GM18519 (cell line): ENCODE measurements at regions not wholly inside any gene's neighbourhood (a gene's known extent, or its start where the extent isn't known, plus 50 kb on each side); places are given as distances from the start of the nearest gene placed in this dataset.

Experiments used
- ATAC-seq: cut with Tn5 transposase; IDR thresholded peaks from one replicate; pipeline ENCODE4 v1.9.1; 2021; ENCODE audit warnings: mild to moderate bottlenecking, moderate library complexity; ENCODE audit not compliant: unreplicated experiment, low FRiP score

DNA sequence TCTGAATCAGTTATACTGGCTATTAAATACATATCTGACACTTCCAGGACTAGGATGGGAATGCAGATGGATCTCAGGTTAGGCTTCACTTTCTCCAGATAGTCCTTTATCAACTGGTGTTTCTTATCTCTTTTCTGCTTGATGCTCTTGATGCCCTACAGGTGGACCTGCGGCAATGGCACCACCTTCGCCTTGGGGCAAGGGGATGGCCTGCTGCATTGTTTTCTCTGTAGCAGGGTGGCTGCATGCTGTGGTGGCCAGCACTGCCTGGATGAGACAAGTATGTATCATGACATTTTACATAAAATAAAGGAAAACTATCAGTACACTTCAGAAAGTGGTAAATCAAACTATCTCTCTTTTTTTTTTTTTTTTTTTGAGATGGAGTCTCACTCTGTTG is 217.7 kb upstream of the ZP4 start:
- no peak for ATAC-seq

DNA sequence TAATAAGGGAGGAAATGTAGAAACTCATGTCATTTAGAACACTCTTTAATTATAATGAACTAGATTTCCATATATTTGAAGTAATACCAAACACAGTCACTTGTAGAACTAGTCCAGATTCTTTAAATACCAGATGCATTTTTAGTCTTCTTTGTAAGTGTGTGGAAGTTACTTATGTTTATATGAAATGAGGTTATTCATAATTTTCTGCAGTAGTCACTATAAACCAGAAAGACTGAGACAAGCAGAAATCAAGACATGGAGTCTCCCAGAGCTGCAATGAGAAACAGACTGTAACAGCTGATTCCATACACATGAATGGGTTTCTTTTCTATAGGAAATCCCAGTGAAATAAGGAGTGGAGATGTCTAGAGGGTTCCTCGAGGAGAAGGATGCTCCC is 216.6 kb upstream of the ZP4 start:
- no peak for ATAC-seq

DNA sequence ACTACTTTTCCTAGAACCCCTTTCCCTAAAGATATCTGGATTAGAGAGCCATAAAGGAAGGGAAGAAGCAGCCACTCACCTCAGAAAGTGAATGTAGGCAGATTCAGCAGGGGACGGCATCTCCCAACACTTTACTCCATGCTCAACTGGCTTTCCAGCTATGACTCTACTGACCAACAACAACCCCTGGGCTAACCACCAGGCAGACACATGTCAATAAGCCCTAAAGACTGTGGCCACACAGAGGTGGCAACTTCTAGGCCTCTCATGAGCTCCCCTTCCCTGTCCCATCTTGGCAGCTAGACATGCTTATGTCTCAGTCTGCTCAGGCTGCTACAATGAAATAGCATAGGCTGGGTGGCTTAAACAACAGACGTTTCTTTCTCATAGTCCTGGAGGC is 214.0 kb upstream of the ZP4 start:
- no peak for ATAC-seq

DNA sequence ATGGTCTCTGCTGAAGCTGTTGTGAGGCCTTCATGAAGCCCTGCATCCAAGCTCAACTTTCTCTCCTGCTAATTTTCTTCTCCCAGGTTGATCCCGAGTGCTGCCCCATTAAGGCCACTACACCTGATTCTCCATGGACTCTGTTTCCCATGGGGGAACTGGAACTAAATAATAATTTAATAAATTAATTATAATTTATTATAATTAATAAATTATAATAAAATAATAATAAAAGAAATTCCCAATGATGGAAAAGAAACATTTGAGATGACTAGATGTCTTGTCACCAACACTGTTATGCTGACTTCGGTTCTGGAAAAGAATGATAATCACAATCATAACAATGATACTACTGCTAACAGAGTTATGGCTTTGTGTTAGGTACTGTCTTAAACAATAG is 211.2 kb upstream of the ZP4 start:
- no peak for ATAC-seq

DNA sequence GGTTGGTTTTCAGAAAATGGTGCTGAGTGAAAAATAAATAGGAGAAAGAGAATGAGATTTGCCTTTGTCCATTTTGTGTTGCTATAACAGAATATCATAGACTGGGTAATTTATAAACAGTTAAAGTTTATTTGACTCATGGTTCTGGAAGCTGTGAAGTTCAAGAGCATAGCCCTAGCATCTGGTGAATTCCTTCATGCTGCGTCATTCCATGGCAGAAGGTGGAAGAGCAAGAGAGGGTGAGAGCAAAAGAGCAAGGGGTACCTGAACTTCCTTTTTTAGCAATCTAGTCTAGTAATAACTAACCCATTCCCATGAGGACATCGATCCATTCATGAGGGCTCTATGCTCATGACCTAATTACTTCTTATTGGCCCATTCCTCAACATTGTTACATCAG is 209.1 kb upstream of the ZP4 start:
- no peak for ATAC-seq

DNA sequence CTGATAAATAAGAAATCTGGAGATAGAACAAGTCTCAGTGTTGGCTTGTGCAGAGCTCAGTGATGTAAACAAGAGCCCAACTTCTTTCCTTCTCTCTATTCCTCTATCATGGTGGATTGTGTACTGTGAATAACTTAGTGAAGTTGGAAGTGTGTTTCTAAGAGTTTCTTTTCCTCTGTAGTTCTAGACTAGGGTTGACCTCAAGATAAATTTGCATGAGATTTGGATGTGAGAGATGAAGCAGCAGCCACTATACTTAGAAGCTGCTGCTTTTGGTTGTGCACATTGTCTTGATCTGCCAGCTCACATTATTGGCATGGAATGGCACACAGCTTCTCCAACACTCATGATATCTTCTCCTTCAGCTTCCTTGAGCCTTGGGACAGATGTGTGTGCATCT is 198.9 kb upstream of the ZP4 start:
- ATAC-seq, result no peak

DNA sequence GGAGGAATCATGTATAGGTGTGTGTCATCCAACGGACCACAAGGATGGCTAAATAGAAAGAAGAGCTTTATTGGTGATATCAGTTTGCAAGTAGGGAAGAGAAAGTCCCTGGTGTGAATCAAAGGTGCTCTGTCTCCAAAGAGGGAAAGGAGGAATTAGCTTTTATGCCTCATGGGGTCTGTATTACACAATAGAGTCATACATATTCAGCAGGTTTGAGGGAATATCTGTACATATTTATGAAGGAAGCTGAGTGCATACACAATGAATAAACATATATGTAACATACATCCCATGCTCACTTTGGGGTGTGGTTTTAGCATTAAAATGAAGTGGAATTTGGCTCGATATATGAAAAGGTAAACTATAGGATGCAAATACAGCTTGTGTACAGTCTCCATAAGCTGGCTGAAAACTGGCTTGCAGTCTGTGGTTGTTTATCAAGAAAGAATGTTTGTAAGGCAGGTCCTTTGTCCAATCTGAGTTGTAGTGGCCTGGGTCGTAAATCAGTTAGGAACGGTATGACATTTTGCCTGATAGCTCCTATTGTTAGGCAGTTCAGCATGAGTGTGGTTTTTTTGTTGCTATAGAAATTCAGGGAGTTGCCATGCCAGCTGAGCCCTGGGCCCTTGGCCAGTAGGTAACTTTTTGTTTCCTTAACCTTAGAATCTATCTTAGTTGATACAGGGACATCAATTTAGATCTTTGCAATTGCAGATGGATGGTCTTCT is 198.0 kb upstream of the ZP4 start:
- ATAC-seq, result no peak

DNA sequence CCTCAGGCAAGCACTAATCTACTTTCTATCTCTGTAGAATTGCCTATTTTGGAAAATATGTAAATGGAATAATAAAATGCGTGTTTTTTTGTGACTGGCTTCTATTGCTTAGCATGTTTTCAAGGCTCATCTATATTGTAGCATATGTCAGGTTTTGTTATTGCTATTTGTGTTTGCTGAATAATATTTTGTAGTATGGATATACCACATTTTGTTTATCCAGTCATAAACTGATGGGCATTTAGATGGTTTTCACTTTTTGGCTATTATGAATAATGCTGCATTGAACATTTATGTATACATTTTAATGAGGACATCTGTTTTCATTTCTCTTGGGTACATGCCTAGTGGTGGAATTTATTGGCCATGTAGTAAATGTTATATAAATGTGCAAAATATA is 183.3 kb upstream of the ZP4 start:
- no peak for ATAC-seq

DNA sequence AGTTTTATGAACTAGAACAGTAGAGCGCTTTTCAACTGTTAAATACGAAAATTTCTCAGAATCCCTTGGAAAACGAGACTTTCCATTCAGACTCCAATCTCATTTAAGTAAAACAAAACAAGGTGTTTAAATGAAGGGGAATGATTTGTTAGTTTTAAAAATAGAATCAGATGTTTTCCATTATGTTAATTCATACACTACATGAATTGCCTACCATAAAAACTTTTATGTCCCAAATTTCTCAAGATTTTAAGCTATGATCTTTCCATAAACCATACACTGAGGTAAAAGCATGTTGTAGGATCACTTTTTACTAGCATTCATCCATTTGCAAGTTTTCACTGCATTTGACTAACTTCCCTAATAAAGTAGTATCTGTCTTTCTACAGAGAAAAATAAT is 180.3 kb upstream of the ZP4 start:
- no peak for ATAC-seq

DNA sequence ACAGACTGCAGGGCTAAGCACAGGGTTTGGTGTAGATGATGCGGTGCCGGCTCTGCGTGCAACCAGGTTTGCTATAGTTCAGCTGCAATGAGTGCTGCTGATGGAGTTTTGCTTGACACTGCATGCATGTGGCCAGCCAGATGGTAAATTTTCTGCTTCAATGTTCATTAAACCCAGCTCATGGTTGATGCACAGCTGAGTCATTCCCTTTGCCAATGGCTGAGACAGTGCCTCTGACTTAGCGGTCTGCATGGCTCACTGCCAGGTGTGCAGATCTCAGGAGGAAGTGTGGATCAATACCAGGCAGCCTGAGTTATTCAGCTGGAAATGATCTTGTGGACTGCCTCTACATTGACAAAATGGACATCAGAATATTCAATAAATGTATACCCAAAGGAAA is 172.7 kb upstream of the ZP4 start:
- ATAC-seq, result no peak

DNA sequence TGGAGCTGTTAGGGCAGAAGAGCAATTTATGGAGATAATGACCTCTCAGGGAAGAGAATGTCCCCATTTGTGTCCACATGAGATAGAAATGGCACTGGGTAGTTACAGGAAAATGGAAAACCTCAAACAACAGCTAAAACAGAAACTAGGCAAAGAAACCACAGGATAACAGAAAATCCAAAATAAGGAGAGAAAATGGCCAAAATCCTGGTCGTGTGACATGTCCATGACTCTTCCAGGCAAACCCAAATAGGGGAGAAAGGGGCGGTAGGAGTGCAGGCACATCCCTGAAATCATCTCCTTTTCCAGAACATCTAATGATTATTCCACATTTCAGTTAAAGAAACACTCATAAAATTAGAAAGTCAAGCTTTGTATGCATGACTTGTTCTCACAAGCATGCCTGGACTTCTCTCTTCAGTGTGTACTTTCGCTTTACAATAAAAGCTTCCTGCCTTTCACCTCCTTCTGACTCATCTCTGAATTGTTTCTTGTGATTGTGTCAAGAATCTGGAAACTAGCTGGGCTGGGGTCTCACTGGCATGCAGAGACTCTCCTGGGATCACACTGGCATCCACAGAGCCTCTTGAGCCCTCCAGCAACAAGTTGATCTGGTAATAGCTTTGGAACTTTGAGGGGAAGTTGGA is 171.4 kb upstream of the ZP4 start:
- ATAC-seq, result no peak

DNA sequence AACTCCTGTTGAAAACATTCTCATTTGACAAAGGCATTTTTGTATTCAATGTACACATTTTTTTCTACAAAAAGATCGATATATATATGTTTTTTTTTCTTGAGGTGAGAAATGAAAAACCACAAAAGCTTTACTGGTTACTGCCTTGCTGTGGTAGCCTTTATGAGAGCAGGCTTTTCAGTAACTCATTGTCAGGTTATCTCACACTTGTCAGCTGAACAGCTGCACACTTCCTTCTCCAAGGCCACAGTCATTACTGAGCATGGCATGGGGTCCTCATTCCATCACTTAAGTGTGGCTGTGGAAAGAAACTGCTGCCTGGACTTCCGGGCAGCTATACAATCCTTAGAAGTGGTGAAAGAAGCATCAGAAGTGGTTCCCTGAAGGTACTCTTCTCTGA is 169.3 kb upstream of the ZP4 start:
- ATAC-seq, result peak; percentile 42

DNA sequence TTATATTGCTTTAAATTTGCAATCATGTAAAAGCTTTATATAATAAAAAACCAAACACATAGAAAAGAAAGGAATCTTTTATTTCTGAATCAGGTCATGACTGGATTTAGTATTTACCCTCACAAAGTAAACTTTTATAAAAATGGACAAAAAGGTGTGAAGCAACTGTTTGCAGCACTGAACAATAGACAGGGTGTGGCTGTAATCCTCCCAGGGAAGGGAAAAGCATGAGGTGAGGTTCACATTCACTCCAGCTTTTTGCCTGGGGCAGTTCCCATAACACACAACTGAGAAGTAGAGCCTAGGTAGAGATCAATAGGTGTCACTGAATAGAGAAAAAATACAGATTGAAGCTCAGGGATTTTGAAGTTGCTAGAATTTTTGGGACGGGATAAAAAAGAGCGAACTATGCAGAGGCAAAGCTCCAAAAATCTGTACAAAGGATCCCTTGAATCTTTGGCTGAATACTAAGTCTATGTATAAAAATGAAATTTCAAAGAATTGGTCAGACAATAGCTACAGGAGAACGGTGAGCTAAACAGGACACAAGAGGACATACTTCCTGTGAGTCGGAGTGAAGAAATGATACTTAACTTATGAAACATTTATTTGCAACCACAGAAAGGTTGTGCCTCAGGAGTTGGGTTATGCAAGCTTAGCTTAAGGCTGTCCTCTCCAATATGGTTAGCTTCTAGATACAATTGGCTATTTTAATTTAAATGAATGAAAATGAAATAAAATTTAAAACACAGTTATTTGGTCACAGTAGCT is 162.0 kb upstream of the ZP4 start:
- ATAC-seq, result no peak

DNA sequence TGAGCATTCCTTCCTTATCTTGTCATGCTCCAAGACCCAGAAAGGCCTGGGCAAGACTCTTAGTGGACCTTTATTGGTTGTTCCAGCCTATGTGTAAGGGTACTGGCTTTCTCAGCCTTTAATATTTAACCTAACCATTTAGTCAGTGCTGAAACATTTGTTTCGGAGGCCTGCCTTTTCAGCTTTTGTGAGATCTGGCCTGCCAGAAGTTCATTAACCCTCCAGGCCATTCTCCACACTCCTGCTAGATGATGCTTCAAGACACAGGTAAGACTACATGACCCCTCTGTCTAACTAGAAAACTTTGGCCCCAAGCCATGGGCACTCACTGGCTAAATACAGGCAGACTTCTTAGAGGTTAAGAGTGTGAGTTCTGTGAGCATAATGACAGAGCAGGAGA is 138.4 kb upstream of the ZP4 start:
- ATAC-seq, result no peak

DNA sequence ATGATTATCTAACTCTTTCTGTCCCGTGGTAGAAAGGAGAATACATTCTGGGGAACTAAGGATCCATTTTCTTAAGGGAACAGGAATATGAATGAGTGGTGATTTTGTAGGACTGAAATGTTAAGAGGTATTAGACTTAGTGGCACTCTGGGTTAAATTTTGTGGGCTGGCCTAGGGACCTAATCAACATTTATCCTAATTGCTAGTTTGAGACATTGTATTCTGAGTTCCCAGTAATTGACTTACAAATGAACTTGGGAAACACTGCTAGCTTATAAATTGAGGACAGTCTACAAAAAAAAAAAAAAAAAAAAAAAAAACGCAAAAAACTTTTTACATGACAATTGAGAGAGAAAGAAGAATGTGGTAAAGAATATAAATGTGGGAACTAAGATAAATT is 136.6 kb upstream of the ZP4 start:
- no peak for ATAC-seq

DNA sequence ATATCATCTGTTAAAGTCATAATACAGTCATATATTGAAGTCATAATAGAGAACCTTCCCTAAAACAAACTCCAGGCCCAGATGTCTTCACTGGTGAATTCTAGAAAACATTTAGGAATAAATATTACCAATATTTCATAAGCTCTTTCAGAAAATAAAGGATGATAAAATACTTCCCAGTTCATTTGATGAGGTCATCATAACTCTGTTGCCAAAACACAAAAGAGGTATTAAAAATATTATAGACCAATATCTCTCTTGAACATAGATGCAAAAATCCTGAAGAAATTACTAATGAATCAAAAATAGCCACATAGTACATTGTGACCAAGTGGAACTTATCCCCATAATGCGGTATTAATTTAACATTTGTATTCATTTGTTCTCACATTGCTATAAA is 132.4 kb upstream of the ZP4 start:
- no peak for ATAC-seq

DNA sequence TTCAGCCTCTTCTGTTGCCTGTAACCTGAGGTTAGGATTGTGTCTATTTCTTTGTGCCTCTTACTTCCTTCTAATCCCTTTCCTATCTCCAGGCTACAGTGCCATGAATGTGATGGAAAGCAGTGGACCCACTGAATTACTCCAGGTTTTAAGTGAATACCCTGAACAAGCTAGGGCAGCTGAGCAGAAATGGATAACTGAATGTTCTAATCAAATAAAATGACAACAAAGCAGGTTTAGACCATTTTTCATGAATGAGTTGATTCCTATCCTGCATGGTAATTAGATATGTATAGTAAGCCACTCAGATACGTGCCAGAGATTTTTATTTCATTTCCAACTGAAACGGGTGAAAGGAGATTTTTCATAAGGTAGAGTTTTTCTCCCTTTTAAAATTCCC is 127.5 kb upstream of the ZP4 start:
- ATAC-seq, result no peak

DNA sequence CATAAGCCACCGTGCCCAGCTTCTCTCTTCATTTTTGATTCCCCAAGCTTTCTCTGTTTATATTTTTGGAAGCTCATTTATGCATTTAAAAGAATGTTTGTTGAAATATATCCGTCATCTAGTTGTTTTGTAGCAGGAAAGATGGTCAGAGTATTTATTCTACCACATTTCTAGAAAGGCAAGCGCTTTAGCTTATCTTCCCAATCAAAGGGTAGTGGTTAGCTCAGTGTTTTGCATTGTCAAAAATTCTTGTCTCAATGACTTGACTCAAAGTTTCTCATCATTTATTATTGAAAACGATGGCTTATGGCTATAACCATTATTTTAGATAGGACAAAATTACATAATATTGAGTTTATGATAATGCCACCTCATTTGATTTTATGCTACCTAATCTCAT is 116.1 kb upstream of the ZP4 start:
- no peak for ATAC-seq

DNA sequence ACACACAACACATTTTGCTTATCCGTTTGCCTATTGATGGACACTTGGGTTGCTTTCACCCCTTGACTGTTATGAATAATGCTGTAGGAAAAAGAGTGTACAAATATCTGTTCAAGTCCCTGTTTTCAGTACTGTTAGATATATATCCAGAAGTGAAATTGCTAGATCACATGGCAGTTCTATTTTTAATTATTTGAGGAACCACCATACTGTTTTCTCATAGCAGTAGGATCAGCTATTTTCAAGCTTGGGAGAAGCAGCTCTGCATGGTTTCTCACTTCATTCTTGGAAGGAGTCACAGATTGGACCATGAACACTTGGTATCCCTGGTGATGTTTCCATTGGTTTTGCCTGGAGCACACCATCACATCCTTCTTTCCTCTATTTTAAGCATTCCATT is 114.4 kb upstream of the ZP4 start:
- ATAC-seq, result no peak

DNA sequence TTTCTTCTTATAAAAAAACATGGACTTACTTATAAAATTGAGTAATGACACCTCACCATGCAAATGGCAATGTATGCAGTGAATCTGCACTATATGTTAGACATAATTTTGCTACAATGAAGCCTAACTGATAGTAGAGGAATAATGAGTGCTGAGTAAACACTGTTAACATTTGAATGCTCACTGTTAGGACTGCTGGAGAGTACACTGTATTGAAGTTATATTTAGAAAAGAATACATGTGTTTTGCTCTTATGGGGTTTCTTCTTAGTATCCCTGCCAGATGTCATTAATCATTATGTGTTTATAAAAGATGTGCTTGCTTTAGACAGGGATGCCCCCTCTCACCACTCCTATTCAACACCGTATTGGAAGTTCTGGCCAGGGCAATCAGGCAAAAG is 111.1 kb upstream of the ZP4 start:
- ATAC-seq, result no peak

DNA sequence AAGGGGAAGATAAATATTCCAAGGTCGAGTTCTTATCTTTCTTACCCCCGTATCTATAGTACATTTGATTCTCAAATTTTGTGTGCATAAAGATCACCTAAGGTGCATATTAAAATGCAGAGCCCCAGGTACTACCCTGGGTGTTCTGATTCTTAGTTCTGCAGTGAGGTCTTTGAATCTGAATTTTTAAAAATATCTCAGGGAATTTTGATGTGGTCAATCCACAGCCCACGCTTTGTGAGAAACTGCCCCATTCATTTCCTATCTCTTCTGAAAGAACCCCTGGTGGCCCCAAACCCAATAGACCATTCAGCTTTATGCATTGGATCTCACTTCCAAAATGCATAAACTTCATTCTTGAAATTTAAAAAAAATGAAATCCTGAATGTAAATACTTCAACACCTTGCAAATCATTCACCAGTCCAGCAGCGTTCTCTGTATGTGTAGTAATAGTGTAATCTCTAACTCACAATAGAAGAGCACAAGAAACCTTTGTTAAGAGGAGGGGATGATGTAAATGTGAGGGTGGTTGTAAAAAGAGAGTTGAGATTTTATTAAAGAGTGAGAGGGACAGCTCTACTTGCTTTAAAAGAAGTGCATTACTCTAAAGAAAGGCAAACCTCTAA is 108.8 kb upstream of the ZP4 start:
- ATAC-seq, result no peak
